Vagina (tissue), 2 donors: ENCODE measurements at regions not wholly inside any gene's neighbourhood (a gene's known extent, or its start where the extent isn't known, plus 50 kb on each side); places are given as distances from the start of the nearest gene placed in this dataset.

Experiments
- DNase-seq, 2 donors: peaks; one replicate each; pipeline ENCODE4 v3.0.0-alpha.2; 2017; ENCODE audit errors: extremely low spot score in 2 of 2
- H3K27ac ChIP-seq: fragments of 200-600 bp; sonication (generic); one replicate; pipeline ENCODE4 v1.5.1; 2019
- H3K27me3 ChIP-seq: fragments of 200-600 bp; sonication (generic); one replicate; pipeline ENCODE4 v1.5.1; 2019
- H3K36me3 ChIP-seq, 2 donors: fragments of 200-600 bp; sonication (generic); one replicate each; pipeline ENCODE4 v1.5.1; 2017 to 2019
- H3K4me1 ChIP-seq: fragments of 200-600 bp; sonication (generic); one replicate; pipeline ENCODE4 v1.5.1; 2019
- H3K4me3 ChIP-seq, 2 donors: fragments of 200-600 bp; sonication (generic); 1 replicate in 1 of 2; 2 replicates in 1 of 2; pipeline ENCODE4 v1.5.1; 2016 to 2019
- H3K9me3 ChIP-seq: fragments of 200-600 bp; sonication (generic); one replicate; pipeline ENCODE4 v1.5.1; 2019
- POLR2A ChIP-seq, 2 donors: fragments of 450-650 bp; IDR thresholded peaks; one replicate each; pipeline ENCODE4 v1.6.1; 2017; ENCODE audit warnings: antibody characterized with exemption in 2 of 2, mild to moderate bottlenecking in 2 of 2, moderate library complexity in 2 of 2
- POLR2AphosphoS5 ChIP-seq, 2 donors: sonication (generic); formaldehyde crosslinking; IDR thresholded peaks; one replicate each; pipeline ENCODE4 v1.9.0; 2017; ENCODE audit warnings: antibody characterized with exemption in 2 of 2, mild to moderate bottlenecking in 2 of 2, low read depth in 1 of 2; ENCODE audit not compliant: insufficient read depth in 1 of 2
- intact Hi-C: fragments of 100-400 bp; cut with DNase I; formaldehyde crosslinking; loops from one replicate; pipeline ENCODE4 v1.15.1; 2023
- TF ChIP-seq, protein P1 (sequence below), 3 experiments: fragments of 450-650 bp in 2 of 3; fragments of 200-600 bp in 1 of 3; sonication (generic) in 1 of 3; IDR thresholded peaks; one replicate each; pipeline ENCODE4 v1.5.1; 2017 to 2019; ENCODE audit warnings: antibody characterized with exemption in 3 of 3, mild to moderate bottlenecking in 2 of 3, moderate library complexity in 2 of 3

DNA sequence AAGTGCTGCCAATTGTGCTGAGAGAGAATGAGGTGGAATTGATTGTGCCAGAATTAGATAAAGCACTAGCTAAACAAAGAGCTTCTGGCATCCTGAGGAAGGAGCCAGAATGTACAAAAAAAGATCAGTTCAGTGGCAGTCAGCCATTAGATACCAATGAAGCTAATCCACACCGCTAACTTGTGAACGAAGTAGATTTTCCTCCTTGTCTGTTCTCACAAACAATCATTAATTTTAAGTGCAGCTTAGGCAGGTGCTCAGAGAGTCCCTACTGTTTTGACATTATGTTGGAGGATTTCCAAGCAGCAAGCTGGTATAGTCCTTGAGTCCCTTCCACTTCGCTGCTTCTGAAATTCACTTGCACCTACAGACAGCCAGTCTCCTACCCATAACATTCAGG, 617.4 kb downstream of the CENPC start:
- H3K27me3 ChIP-seq, result no peaks in the 10 kb centered on the region
- DNase-seq, result no peak
- intact Hi-C loops, result no loop called here
- H3K9me3 ChIP-seq, result no peaks in the 10 kb centered on the region
- no peaks in the 10 kb centered on the region for H3K4me1 ChIP-seq
- TF ChIP-seq POLR2AphosphoS5 (IDR thresholded peaks at IDR 0.05; ENCODE audit: insufficient read depth in 1 of 2, low read depth in 1 of 2) (no peak), POLR2A (IDR thresholded peaks at IDR 0.05) (no peak)
- TF ChIP-seq, protein P1, sequence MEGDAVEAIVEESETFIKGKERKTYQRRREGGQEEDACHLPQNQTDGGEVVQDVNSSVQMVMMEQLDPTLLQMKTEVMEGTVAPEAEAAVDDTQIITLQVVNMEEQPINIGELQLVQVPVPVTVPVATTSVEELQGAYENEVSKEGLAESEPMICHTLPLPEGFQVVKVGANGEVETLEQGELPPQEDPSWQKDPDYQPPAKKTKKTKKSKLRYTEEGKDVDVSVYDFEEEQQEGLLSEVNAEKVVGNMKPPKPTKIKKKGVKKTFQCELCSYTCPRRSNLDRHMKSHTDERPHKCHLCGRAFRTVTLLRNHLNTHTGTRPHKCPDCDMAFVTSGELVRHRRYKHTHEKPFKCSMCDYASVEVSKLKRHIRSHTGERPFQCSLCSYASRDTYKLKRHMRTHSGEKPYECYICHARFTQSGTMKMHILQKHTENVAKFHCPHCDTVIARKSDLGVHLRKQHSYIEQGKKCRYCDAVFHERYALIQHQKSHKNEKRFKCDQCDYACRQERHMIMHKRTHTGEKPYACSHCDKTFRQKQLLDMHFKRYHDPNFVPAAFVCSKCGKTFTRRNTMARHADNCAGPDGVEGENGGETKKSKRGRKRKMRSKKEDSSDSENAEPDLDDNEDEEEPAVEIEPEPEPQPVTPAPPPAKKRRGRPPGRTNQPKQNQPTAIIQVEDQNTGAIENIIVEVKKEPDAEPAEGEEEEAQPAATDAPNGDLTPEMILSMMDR (IDR thresholded peaks at IDR 0.05), result no peak
- H3K4me3 ChIP-seq, result no peak overlapping the region
- H3K36me3 ChIP-seq, result no peaks in the 10 kb centered on the region
- H3K27ac ChIP-seq, result no peak overlapping the region

DNA sequence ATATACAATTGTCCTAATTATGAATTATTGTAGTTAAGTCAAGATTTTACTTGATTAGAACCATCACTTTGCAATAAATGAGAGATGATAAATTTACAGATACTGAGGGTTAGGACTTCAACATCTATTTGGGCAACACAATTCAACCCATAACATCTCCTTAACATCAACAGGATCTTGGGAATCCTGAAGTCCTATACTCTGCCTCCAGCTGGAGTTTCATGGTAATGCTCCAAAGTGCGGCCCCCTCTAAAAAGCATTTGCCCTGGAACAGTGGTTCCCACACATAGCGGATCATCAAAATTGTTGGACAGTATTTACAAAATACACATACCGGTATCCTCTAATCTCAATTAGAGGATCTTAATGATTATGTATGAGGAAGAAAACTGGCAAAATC, 618.6 kb downstream of the CENPC start:
- H3K27ac ChIP-seq, result no peak overlapping the region
- no peaks in the 10 kb centered on the region for H3K9me3 ChIP-seq
- H3K4me3 ChIP-seq, result no peak overlapping the region
- no peaks in the 10 kb centered on the region for H3K4me1 ChIP-seq
- no peaks in the 10 kb centered on the region for H3K27me3 ChIP-seq
- no peaks in the 10 kb centered on the region for H3K36me3 ChIP-seq
- TF ChIP-seq POLR2AphosphoS5 (IDR thresholded peaks at IDR 0.05; ENCODE audit: insufficient read depth in 1 of 2, low read depth in 1 of 2) (no peak), POLR2A (IDR thresholded peaks at IDR 0.05) (no peak)
- TF ChIP-seq, protein P1 (IDR thresholded peaks at IDR 0.05), result no peak
- intact Hi-C loops, result no loop called here
- no peak for DNase-seq

DNA sequence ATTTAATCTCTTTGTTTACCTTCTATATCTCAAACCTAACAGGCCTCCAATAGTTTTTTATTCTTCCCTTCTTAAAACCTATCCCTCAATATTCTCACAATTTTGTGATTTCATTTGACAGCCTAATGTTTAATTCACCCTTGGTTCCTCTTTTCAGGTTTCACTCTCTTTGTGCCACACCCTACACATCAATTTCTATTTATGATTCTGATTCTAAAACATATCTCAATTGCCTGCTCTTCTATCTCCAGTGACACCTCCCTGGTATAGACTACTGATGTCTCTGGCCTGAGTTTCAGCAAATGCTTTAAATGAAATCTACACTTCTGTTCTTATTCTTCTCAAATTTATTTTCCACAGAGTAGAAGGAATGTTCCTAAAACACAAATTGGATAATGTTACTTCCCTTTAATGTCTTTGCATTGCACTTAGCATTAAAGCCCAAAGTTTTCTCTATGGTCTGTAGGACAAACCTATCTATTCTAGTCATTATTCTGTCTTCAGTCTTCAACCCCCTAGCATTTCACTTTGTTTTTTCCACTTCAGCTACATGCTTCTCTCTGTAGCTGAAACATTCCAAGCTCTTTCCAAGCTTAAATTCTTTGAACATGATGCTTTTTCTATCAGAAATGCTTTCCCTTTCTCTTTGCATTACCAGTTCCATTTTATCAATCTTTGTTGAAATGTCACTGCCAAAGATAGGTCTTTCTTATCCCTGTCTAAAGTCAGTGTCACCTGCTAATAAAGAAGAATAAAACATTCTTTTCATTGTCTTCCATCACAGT, 622.0 kb downstream of the CENPC start:
- H3K4me1 ChIP-seq, result no peaks in the 10 kb centered on the region
- H3K27ac ChIP-seq, result no peak overlapping the region
- H3K27me3 ChIP-seq, result no peaks in the 10 kb centered on the region
- no peak overlapping the region for H3K4me3 ChIP-seq
- no peaks in the 10 kb centered on the region for H3K9me3 ChIP-seq
- intact Hi-C loops, result no loop called here
- TF ChIP-seq POLR2A (IDR thresholded peaks at IDR 0.05) (no peak), POLR2AphosphoS5 (IDR thresholded peaks at IDR 0.05; ENCODE audit: insufficient read depth in 1 of 2, low read depth in 1 of 2) (no peak)
- TF ChIP-seq, protein P1 (IDR thresholded peaks at IDR 0.05), result no peak
- H3K36me3 ChIP-seq, result no peaks in the 10 kb centered on the region
- no peak for DNase-seq

DNA sequence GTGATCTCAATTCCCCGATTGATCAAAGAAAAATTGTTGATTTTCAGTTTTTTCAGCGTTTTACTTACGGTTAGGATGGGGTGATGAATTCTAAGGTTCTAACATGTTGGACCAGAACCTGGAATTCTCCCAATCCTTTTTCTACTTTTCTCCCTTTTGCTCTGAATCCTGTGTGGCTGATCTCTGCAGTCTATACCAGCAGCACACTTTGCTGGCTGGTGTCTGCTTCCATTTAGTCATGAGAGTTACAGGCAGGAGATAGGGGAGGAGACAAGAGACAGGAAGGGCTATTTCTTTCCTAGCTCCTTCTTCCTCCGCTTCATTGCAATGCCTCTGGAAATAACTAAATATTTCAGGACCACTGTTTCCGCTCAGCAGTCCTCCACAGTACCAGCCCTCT, 623.9 kb downstream of the CENPC start:
- Histone ChIP-seq H3K4me3 (no peak overlapping the region), H3K36me3 (no peaks in the 10 kb centered on the region), H3K9me3 (no peaks in the 10 kb centered on the region), H3K27me3 (no peaks in the 10 kb centered on the region), H3K4me1 (no peaks in the 10 kb centered on the region), H3K27ac (no peak overlapping the region)
- intact Hi-C loops, result no loop called here
- no peak for TF ChIP-seq POLR2A (IDR thresholded peaks at IDR 0.05)
- TF ChIP-seq POLR2AphosphoS5 (IDR thresholded peaks at IDR 0.05; ENCODE audit: insufficient read depth in 1 of 2, low read depth in 1 of 2), result no peak
- TF ChIP-seq, protein P1 (IDR thresholded peaks at IDR 0.05), result no peak
- no peak for DNase-seq

DNA sequence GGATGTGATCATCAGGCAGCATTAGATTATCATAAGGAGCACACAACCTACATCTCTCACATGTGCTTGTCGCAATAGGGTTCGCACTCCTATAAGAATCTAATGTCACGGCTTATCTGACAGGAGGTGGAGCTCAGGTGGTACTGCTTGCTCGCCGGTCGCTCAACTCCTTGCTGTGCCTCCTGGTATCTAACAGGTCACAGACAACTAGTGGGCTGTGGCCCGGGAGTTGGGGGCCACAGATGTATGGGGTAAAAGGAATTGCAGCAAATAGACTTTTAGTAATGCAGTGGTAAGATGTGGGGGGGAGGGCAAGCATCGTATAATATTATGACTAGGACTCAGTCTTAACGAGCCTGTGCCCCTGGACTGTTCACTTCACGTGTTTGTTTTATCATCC, 624.8 kb downstream of the CENPC start:
- no peaks in the 10 kb centered on the region for H3K36me3 ChIP-seq
- TF ChIP-seq, protein P1 (IDR thresholded peaks at IDR 0.05), result no peak
- TF ChIP-seq POLR2A (IDR thresholded peaks at IDR 0.05) (no peak), POLR2AphosphoS5 (IDR thresholded peaks at IDR 0.05; ENCODE audit: insufficient read depth in 1 of 2, low read depth in 1 of 2) (no peak)
- H3K4me3 ChIP-seq, result no peak overlapping the region
- H3K4me1 ChIP-seq, result no peaks in the 10 kb centered on the region
- no peak overlapping the region for H3K27ac ChIP-seq
- no peaks in the 10 kb centered on the region for H3K9me3 ChIP-seq
- no peak for DNase-seq
- H3K27me3 ChIP-seq, result no peaks in the 10 kb centered on the region
- intact Hi-C loops, result no loop called here
